ENCODE measurements at regions not wholly inside any gene's neighbourhood (a gene's known extent, or its start where the extent isn't known, plus 50 kb on each side); places are given as distances from the start of the nearest gene placed in this dataset.

DNA sequence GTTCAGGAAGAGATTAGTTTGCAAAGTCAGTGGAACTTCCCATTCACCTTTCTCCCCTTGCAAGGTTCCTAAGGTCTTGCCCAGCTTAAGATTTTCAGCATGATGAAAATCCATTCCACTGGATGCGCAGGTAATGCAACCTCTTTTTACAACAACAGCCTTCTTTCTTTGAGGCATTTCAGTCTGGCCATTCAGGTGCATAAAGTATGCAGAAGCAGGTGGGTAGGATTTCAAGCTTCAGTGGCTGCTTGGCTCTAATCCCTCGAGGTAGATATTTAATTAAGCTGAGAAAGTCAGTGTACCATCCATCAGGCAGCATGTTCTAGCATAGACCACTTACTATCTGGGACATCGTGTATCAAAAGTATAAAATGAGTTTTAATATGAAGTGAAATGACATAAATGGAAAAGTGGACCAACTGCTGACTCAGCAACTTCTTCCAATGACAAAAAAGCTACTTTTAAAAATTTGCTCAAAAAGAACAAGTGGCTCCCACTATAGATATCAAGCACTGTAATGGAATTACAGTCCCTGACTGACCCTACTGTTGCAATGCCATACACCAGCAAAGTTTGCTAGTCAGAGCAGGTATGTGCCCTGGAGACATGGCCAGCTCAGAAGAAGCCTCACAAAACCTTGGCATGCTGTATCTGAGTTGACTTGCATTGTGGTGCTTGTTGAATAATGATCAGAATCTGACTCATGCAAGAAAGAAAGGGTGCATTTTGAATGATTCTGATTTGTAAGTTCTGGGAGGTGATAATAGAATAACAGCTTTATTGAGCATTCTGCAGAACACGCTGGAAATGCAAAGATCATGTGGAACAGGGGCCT, 459.9 kb upstream of the MCTP2 start:
- no peak for DNase-seq (ENCODE audit: low read depth in 1 of 2, low spot score in 1 of 2)
- Histone ChIP-seq H3K4me3 (replicated peaks; ENCODE audit: insufficient read depth, low read length) (no peak overlapping the region), H3K27me3 (ENCODE audit: insufficient read depth, poor library complexity, severe bottlenecking) (no peaks in the 10 kb centered on the region), H3K27ac (replicated peaks) (no peak overlapping the region)
- no peak for TF ChIP-seq GABPA (IDR thresholded peaks at IDR 0.05; ENCODE audit: low read depth)
- TF ChIP-seq, protein P1, sequence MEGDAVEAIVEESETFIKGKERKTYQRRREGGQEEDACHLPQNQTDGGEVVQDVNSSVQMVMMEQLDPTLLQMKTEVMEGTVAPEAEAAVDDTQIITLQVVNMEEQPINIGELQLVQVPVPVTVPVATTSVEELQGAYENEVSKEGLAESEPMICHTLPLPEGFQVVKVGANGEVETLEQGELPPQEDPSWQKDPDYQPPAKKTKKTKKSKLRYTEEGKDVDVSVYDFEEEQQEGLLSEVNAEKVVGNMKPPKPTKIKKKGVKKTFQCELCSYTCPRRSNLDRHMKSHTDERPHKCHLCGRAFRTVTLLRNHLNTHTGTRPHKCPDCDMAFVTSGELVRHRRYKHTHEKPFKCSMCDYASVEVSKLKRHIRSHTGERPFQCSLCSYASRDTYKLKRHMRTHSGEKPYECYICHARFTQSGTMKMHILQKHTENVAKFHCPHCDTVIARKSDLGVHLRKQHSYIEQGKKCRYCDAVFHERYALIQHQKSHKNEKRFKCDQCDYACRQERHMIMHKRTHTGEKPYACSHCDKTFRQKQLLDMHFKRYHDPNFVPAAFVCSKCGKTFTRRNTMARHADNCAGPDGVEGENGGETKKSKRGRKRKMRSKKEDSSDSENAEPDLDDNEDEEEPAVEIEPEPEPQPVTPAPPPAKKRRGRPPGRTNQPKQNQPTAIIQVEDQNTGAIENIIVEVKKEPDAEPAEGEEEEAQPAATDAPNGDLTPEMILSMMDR (IDR thresholded peaks at IDR 0.05; ENCODE audit: insufficient read depth, low read length), result no peak

- no peaks in the 10 kb centered on the region for H3K27me3 ChIP-seq (ENCODE audit: insufficient read depth, poor library complexity, severe bottlenecking)
- TF ChIP-seq, protein P1 (IDR thresholded peaks at IDR 0.05; ENCODE audit: insufficient read depth, low read length), result no peak
- TF ChIP-seq REST (IDR thresholded peaks at IDR 0.05; ENCODE audit: insufficient replicate concordance, low read depth) (no peak), GABPA (IDR thresholded peaks at IDR 0.05; ENCODE audit: low read depth) (no peak), SPI1 (IDR thresholded peaks at IDR 0.05; ENCODE audit: borderline replicate concordance, low read depth) (no peak), POLR2AphosphoS5 (IDR thresholded peaks at IDR 0.05; ENCODE audit: low read depth) (no peak)
- H3K4me3 ChIP-seq (replicated peaks; ENCODE audit: insufficient read depth, low read length), result no peak overlapping the region
- no peak for DNase-seq (ENCODE audit: low read depth in 1 of 2, low spot score in 1 of 2)
- no peak overlapping the region for H3K27ac ChIP-seq (replicated peaks)
Measured at GRCh38 chr15:93770788-93771187, 460.6 kb upstream of the MCTP2 start.

DNA sequence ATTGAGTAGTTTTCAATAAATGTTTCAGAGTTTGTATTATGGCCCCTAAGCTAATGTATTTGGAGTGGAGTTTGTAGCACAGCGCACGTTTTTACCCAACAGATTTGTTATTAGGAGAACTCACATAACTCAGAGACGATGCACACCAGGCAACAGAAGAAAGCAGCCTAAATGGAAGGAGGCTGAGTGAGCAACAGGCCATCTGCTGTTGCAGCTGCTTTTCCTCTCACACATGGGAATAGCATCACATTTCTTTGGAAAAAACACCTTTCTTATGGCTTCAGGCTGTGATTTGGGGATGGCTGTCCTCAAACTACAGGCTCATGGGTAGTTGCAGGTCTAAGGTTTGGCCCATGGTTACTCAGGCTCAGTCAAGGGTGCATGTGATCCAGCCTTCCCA, 469.3 kb upstream of the MCTP2 start:
- DNase-seq (ENCODE audit: low read depth in 1 of 2, low spot score in 1 of 2), result no peak
- TF ChIP-seq, protein P1 (IDR thresholded peaks at IDR 0.05; ENCODE audit: insufficient read depth, low read length), result no peak
- TF ChIP-seq GABPA (IDR thresholded peaks at IDR 0.05; ENCODE audit: low read depth) (no peak), POLR2AphosphoS5 (IDR thresholded peaks at IDR 0.05; ENCODE audit: low read depth) (no peak), REST (IDR thresholded peaks at IDR 0.05; ENCODE audit: insufficient replicate concordance, low read depth) (no peak), SPI1 (IDR thresholded peaks at IDR 0.05; ENCODE audit: borderline replicate concordance, low read depth) (no peak)
- Histone ChIP-seq H3K27me3 (ENCODE audit: insufficient read depth, poor library complexity, severe bottlenecking) (no peaks in the 10 kb centered on the region), H3K27ac (replicated peaks) (no peak overlapping the region), H3K4me3 (replicated peaks; ENCODE audit: insufficient read depth, low read length) (no peak overlapping the region)

- no peak for DNase-seq (ENCODE audit: low read depth in 1 of 2, low spot score in 1 of 2)
- no peaks in the 10 kb centered on the region for H3K27me3 ChIP-seq (ENCODE audit: insufficient read depth, poor library complexity, severe bottlenecking)
- no peak overlapping the region for H3K4me3 ChIP-seq (replicated peaks; ENCODE audit: insufficient read depth, low read length)
- H3K27ac ChIP-seq (replicated peaks), result no peak overlapping the region
- TF ChIP-seq GABPA (IDR thresholded peaks at IDR 0.05; ENCODE audit: low read depth), result no peak
- TF ChIP-seq SPI1 (IDR thresholded peaks at IDR 0.05; ENCODE audit: borderline replicate concordance, low read depth), result no peak
- TF ChIP-seq, protein P1 (IDR thresholded peaks at IDR 0.05; ENCODE audit: insufficient read depth, low read length), result no peak
- no peak for TF ChIP-seq POLR2AphosphoS5 (IDR thresholded peaks at IDR 0.05; ENCODE audit: low read depth)
- no peak for TF ChIP-seq REST (IDR thresholded peaks at IDR 0.05; ENCODE audit: insufficient replicate concordance, low read depth)
Measured at GRCh38 chr15:93759629-93760028, 471.7 kb upstream of the MCTP2 start.

Data from HL-60 (cell line).